Panc1 (cell line): ENCODE measurements at regions not wholly inside any gene's neighbourhood (a gene's known extent, or its start where the extent isn't known, plus 50 kb on each side); places are given as distances from the start of the nearest gene placed in this dataset.

Source experiments
- ATAC-seq: fragments of 200-7000 bp; cut with Tn5 transposase; 2 replicates; pipeline ENCODE4 v1.9.1; 2020; ENCODE audit warnings: mild to moderate bottlenecking, moderate library complexity
- BruUV-seq: library from RNA; stranded (reverse); fragments of 400-500 nt; replicated peaks from 2 replicates; lab custom pipeline; 2021; lab: Mats Ljungman, UMichigan
- CTCF ChIA-PET: fragments of 300-600 bp; sonication (Branson Sonifier 250); formaldehyde crosslinking; loops from one replicate; lab custom pipeline; 2022; ENCODE audit warnings: antibody characterized with exemption; lab: Charles Lee
- POLR2A ChIA-PET: fragments of 300-600 bp; sonication (Branson Sonifier 250); formaldehyde crosslinking; loops from one replicate; lab custom pipeline; 2022; ENCODE audit warnings: antibody characterized with exemption; lab: Charles Lee
- DNase-seq: peaks from one replicate; pipeline ENCODE4 v3.0.0-alpha.2; 2010; ENCODE audit warnings: low read depth, low spot score
- H3K27ac ChIP-seq: 2 replicates; pipeline ENCODE4 v1.5.1; 2011; ENCODE audit warnings: mild to moderate bottlenecking, low read length, inconsistent platforms
- H3K27me3 ChIP-seq: fragments of 200-500 bp; sonication (Bioruptor generic); 2 replicates; pipeline ENCODE4 v1.6.0; 2014; ENCODE audit warnings: low read length, inconsistent platforms; ENCODE audit not compliant: control insufficient read depth, insufficient read depth
- H3K36me3 ChIP-seq: fragments of 200-500 bp; sonication (Bioruptor generic); 2 replicates; pipeline ENCODE4 v1.5.1; 2014; ENCODE audit warnings: inconsistent platforms, mild to moderate bottlenecking, low read length, moderate library complexity; ENCODE audit not compliant: control insufficient read depth, insufficient read depth
- H3K4me1 ChIP-seq: 2 replicates; pipeline ENCODE4 v1.5.1; 2011; ENCODE audit warnings: inconsistent platforms, mild to moderate bottlenecking, low read length, moderate library complexity; ENCODE audit not compliant: control insufficient read depth, insufficient read depth
- H3K4me3 ChIP-seq, 2 experiments: 2 replicates each; pipeline ENCODE4 v1.5.1; 2011 to 2012; ENCODE audit warnings: low read depth in 2 of 2, low read length in 2 of 2, mild to moderate bottlenecking in 2 of 2, inconsistent platforms in 1 of 2, moderate library complexity in 1 of 2
- H3K9me3 ChIP-seq: fragments of 200-500 bp; sonication (Bioruptor generic); 2 replicates; pipeline ENCODE4 v1.5.1; 2014; ENCODE audit warnings: low read depth, mild to moderate bottlenecking, inconsistent platforms, low read length, moderate library complexity; ENCODE audit not compliant: control insufficient read depth, insufficient read depth
- CTCF ChIP-seq: fragments of 450-650 bp; IDR thresholded peaks from 2 replicates; pipeline ENCODE4 v1.5.1; 2017; ENCODE audit warnings: mild to moderate bottlenecking
- POLR2AphosphoS5 ChIP-seq: IDR thresholded peaks from 2 replicates; pipeline ENCODE4 v1.6.1; 2012; ENCODE audit warnings: mild to moderate bottlenecking, low read depth, low read length, moderate library complexity
- REST ChIP-seq, 2 experiments: IDR thresholded peaks; 2 replicates each; pipeline ENCODE4 v1.6.1; 2011 to 2012; ENCODE audit warnings: low read depth in 2 of 2, control low read depth in 1 of 2, low read length in 1 of 2, mild to moderate bottlenecking in 1 of 2, moderate library complexity in 1 of 2; ENCODE audit not compliant: insufficient read depth in 1 of 2
- SIN3A ChIP-seq: IDR thresholded peaks from 2 replicates; pipeline ENCODE4 v1.6.1; 2012; ENCODE audit warnings: low read depth, mild to moderate bottlenecking, low read length, moderate library complexity, borderline replicate concordance; ENCODE audit not compliant: insufficient read depth
- TCF7L2 ChIP-seq: IDR thresholded peaks from 2 replicates; pipeline ENCODE4 v1.6.1; 2011; ENCODE audit warnings: mild to moderate bottlenecking, low read depth, low read length, inconsistent platforms
- in situ Hi-C: cut with HindIII; loops from 2 replicates; pipeline ENCODE4 v1.10.0; 2016; ENCODE audit warnings: low sequenced_read_pairs, low pct_unique_long_range_greater_than_20kb
- intact Hi-C: fragments of 100-400 bp; cut with micrococcal nuclease; formaldehyde crosslinking; loops from one replicate; pipeline ENCODE4 v1.10.0; 2022; ENCODE audit not compliant: unreplicated experiment

- DNase-seq (no peak), ATAC-seq (no peak)
- no peaks in the 10 kb centered on the region for H3K27me3 ChIP-seq
- intact Hi-C loops = no loop called here
- H3K9me3 ChIP-seq = no peaks in the 10 kb centered on the region
- no peaks in the 10 kb centered on the region for H3K4me1 ChIP-seq
- H3K27ac ChIP-seq = no peak overlapping the region
- TF ChIP-seq TCF7L2 (no peak), POLR2AphosphoS5 (no peak), REST (IDR thresholded peaks at IDR 0.05; ENCODE audit: insufficient read depth in 1 of 2, low read depth in 2 of 2, low read length in 1 of 2) (no peak), SIN3A (no peak), CTCF (no peak)
- no peak overlapping the region for H3K4me3 ChIP-seq
- CTCF ChIA-PET = no interaction called here
- H3K36me3 ChIP-seq = no peaks in the 10 kb centered on the region
- BruUV-seq = no TSS peak
- POLR2A ChIA-PET = no interaction called here
- in situ Hi-C loops = no loop called here
Measured at GRCh38 chr1:29960156-29960755, 723.9 kb downstream of the PTPRU start.

- Histone ChIP-seq H3K36me3 (no peaks in the 10 kb centered on the region), H3K9me3 (no peaks in the 10 kb centered on the region), H3K27me3 (no peaks in the 10 kb centered on the region), H3K4me3 (no peak overlapping the region), H3K27ac (no peak overlapping the region), H3K4me1 (no peaks in the 10 kb centered on the region)
- ChIA-PET CTCF (no interaction called here), POLR2A (interaction anchor here (0.6 to 0.7 kb wide), 2 partner anchors 64 to 169 kb away, joined by 5 to 7 read pairs; no protein-coding TSS in a partner anchor)
- intact Hi-C loops (loop anchor here (10.0 kb wide), 1 partner anchor 125 kb away; no protein-coding TSS in a partner anchor), in situ Hi-C loops (no loop called here)
- no peak for DNase-seq
- no TSS peak for BruUV-seq
- no peak for ATAC-seq
- TF ChIP-seq TCF7L2 (no peak), POLR2AphosphoS5 (no peak), CTCF (no peak), SIN3A (no peak), REST (IDR thresholded peaks at IDR 0.05; ENCODE audit: insufficient read depth in 1 of 2, low read depth in 2 of 2, low read length in 1 of 2) (no peak)
Measured at GRCh38 chr1:29959356-29959755, 723.0 kb downstream of the PTPRU start.
